GM20431 (cell line): ENCODE measurements at regions not wholly inside any gene's neighbourhood (a gene's known extent, or its start where the extent isn't known, plus 50 kb on each side); places are given as distances from the start of the nearest gene placed in this dataset.

Experiments used
- in situ Hi-C: fragments of 300-500 bp; cut with MseI, MboI; formaldehyde crosslinking; loops from one replicate; pipeline ENCODE4 v1.15.0; 2020; ENCODE audit warnings: low sequenced_read_pairs; ENCODE audit not compliant: unreplicated experiment

GRCh38 chr4:164509951-164510350 lies 244.0 kb upstream of the SMIM31 start:
- in situ Hi-C loops = no loop called here

GRCh38 chr4:164512124-164512523 lies 241.8 kb upstream of the SMIM31 start:
- in situ Hi-C loops = no loop called here

- in situ Hi-C loops = no loop called here
These were observed 239.2 kb upstream of the SMIM31 start for GRCh38 chr4:164514765-164515164.

GRCh38 chr4:164524789-164525188 lies 229.1 kb upstream of the SMIM31 start:
- in situ Hi-C loops = no loop called here

GRCh38 chr4:164526933-164527583 lies 226.9 kb upstream of the SMIM31 start:
- in situ Hi-C loops = no loop called here

DNA sequence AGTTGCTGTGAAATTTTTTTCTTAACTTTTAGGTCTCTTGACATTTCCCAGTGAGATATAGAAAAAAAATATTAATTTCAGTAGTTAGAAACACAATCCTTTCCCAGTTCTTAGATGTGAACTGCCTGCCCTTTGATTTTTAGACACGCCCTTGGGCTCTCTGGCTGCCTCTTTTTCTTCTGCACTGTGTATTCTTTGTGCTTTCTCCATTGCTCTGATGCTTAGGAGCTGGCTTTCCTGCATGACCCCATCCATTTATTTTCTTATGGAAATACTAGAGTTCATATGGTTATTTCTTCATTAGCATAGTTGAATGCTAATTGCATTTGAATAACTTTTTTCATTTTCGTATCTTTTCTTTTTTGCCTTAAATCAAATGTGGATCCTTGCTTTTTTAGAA lies 224.9 kb upstream of the SMIM31 start:
- in situ Hi-C loops = no loop called here

DNA sequence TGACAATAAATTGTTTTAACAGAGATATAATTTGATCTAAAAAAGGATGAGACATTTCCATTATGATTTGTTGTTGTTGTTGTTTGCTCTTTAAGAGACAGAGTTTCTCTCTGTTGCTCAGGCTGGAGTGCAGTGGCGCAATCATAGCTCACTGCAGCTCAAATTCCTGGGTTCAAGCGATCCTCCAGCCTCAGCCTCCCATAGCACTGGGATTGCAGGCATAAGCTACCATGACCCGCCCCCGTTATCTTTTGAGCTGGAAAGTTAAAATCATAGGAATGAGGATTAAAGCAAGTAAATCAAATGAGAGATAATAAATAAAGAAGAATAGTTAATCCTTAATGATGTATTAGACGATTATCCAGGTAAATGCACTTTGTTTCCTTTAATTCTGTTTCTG lies 224.4 kb upstream of the SMIM31 start:
- in situ Hi-C loops = no loop called here

DNA sequence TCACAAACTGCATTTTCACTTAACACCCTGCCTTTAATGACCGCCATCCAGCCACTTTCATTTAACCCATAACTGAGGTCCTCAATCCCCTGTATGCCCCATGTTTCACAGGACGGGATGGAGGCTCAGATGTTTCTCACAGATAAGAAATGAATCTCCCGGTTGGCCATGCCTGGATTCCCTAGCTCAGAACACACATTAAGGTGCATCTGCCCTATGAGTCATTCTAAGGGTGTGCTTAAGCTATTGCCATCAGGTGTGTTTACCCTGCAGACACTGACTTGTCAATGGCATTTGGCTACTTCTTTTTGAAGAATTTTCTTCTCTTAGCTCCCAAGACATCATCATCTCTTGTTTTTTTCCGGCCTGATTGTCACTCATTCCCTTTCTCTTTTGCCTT lies 222.6 kb upstream of the SMIM31 start:
- in situ Hi-C loops = no loop called here

DNA sequence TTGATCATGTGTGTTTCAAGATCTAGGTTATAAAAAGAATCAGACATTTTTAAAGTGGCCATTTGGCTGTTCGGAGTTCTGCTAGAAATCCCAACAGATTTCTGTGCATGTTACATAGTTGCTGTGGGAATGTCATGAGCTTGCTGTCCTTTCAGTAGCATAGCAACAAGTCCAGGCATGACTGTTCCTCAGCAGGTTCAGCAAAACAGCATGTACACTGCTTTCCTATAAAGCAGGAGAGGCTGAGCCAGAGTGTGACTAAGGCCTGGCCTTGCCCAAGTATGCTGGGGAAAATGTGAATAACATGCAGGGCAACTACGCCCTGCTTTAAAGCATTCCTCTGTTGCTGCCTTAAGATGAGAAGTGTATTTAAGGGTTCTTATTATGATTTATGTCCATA lies 217.1 kb upstream of the SMIM31 start:
- in situ Hi-C loops = no loop called here

DNA sequence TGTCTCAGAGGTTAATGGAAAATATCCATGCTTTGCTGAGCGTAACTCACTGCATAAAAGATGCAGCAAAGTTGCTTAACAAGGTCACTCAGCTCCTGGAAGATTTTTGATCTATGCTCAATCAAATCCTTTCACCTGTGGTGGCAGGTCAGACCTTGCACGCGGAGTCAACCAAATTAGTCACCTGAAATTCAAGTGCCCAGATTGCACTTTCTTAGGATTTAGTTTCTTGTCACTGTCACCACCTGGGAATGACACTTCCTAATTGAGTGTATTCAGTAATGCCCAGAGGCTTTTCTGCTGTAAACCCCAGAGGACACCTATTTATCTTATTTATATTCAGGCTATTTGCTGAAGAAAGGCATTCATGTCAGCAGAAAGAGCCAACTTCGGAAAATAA lies 215.8 kb upstream of the SMIM31 start:
- in situ Hi-C loops = no loop called here

- in situ Hi-C loops = no loop called here
These were observed 212.9 kb upstream of the SMIM31 start for GRCh38 chr4:164540987-164541386.

DNA sequence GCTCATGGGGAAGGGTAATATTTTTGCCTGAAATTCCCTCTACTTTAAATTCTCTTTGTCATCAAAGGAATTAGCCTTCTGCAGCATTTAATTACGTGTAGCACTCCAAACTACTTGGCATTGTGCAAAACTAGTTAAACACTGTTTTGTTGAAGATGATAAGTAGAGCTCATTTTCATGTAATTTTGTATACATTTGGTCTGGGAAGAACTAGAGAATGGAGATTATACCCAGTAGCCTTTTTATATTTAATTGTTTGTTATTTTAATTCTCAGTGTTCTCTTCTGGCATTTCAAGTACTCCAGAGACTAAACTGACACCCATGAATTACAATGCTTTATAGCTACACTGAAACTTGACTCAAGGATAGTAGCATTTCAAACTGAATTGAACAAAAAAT lies 211.5 kb upstream of the SMIM31 start:
- in situ Hi-C loops = no loop called here

DNA sequence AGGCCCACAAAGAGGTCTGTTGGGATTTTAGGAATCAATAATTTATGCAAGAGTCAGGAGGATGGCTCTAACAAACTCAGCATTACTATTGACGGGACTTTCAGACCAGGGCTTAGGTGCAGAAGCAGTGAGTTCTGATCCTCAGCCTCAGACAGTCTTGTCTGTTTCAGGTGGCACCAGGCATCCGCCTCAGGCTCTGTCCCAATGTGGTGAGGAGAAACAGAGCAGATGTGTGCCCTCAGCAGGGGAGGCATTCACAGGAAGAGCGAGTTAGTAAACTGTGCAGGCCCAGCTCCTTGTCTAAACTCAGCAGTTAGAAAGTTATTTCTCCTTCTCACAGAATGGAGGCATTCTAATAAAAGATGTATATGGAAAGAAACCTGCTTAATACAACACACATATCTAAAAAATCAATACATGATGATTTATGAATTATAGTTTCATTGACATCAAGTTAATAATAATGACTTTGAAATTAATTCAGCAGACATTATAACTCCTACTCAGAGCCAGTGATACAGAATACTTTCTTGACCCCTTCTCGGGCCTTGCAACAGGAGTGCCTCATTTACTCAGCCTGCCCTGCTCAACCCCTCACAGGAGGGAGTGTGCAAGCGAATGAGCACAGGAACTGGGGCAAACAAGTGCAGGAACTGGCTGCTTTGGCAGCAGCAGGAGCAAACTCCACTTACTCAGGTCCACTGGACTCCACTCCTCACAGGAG lies 202.8 kb upstream of the SMIM31 start:
- in situ Hi-C loops = no loop called here

DNA sequence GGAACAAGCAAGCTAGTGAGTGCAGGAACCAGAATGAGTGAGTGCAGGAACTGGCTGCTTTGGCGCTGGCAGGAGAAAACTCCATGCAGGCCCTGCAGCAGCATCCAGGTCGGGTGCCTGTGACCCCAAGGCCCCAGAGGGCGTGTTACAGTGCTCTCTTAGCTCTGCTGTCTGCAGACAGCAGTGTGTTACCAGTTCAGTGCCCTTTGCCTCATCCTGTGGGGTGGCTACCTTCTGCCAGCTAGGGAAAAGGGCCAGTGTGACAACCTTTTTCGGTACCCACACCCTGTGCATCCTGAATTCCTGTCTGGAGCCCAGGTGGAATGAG lies 202.3 kb upstream of the SMIM31 start:
- in situ Hi-C loops = no loop called here

- in situ Hi-C loops = no loop called here
These were observed 182.1 kb upstream of the SMIM31 start for GRCh38 chr4:164571593-164572390.

- in situ Hi-C loops = no loop called here
These were observed 181.1 kb upstream of the SMIM31 start for GRCh38 chr4:164572877-164573279.

- in situ Hi-C loops = no loop called here
These were observed 178.1 kb upstream of the SMIM31 start for GRCh38 chr4:164575861-164576260.

GRCh38 chr4:164579270-164579942 lies 174.5 kb upstream of the SMIM31 start:
- in situ Hi-C loops = no loop called here

- in situ Hi-C loops = no loop called here
These were observed 162.3 kb upstream of the SMIM31 start for GRCh38 chr4:164591666-164592065.

DNA sequence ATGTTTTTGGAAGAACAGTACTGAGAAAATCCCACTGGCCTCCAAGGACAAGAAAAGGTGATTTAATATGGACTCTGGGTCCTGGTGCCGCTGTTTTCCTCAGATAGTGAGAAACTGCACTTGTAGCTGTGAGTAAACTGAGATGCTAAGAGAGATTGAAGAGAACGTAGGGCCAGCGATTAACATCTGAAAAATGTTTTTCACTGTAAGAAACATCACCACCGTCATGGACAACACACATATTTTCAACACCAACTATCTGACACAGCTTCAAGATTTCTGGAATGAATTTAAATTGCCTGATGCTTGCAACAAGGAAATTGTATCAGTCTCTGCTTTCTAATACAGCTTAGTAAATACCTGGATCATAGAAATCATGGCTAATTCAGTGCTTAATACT lies 158.2 kb upstream of the SMIM31 start:
- in situ Hi-C loops = no loop called here
